Fibroblast of skin of back (primary cell): ENCODE measurements at regions not wholly inside any gene's neighbourhood (a gene's known extent, or its start where the extent isn't known, plus 50 kb on each side); places are given as distances from the start of the nearest gene placed in this dataset.

Source experiments
- DNase-seq: peaks from one replicate; pipeline ENCODE4 v3.0.0-alpha.2; 2013

GRCh38 chr11:116504541-116505297 is 268.1 kb downstream of the BUD13 start:
- no peak for DNase-seq

- DNase-seq = no peak
These were observed 269.3 kb downstream of the BUD13 start for GRCh38 chr11:116503216-116504160.

- no peak for DNase-seq
These were observed 270.1 kb downstream of the BUD13 start for GRCh38 chr11:116502641-116503061.

- no peak for DNase-seq
These were observed 271.1 kb downstream of the BUD13 start for GRCh38 chr11:116501728-116502127.

- no peak for DNase-seq
These were observed 271.7 kb downstream of the BUD13 start for GRCh38 chr11:116500947-116501602.

- DNase-seq = no peak
These were observed 272.5 kb downstream of the BUD13 start for GRCh38 chr11:116500026-116500946.

- peak; percentile 35 for DNase-seq
These were observed 273.3 kb downstream of the BUD13 start for GRCh38 chr11:116499396-116500003.

GRCh38 chr11:116498161-116498560 is 274.6 kb downstream of the BUD13 start:
- DNase-seq = no peak

GRCh38 chr11:116492600-116492999 is 280.2 kb downstream of the BUD13 start:
- DNase-seq = no peak

- DNase-seq = no peak
These were observed 283.9 kb downstream of the BUD13 start for GRCh38 chr11:116488836-116489389.

- DNase-seq = no peak
These were observed 287.4 kb downstream of the BUD13 start for GRCh38 chr11:116485425-116485824.

GRCh38 chr11:116482716-116483115 is 290.1 kb downstream of the BUD13 start:
- DNase-seq = no peak

GRCh38 chr11:116481126-116481675 is 291.6 kb downstream of the BUD13 start:
- DNase-seq = no peak

GRCh38 chr11:116478669-116479668 is 293.8 kb downstream of the BUD13 start:
- DNase-seq = no peak

- DNase-seq = no peak
These were observed 294.6 kb downstream of the BUD13 start for GRCh38 chr11:116478205-116478604.

- no peak for DNase-seq
These were observed 298.9 kb downstream of the BUD13 start for GRCh38 chr11:116473790-116474346.

GRCh38 chr11:116473206-116473769 is 299.5 kb downstream of the BUD13 start:
- DNase-seq = no peak

GRCh38 chr11:116472651-116473050 is 300.1 kb downstream of the BUD13 start:
- DNase-seq = no peak
